ENCODE measurements at regions not wholly inside any gene's neighbourhood (a gene's known extent, or its start where the extent isn't known, plus 50 kb on each side); places are given as distances from the start of the nearest gene placed in this dataset. TPM values are rescaled to one million over a fixed set of nuclear protein-coding genes. Genes with fewer than 3 reads are reported as not detected.

DNA sequence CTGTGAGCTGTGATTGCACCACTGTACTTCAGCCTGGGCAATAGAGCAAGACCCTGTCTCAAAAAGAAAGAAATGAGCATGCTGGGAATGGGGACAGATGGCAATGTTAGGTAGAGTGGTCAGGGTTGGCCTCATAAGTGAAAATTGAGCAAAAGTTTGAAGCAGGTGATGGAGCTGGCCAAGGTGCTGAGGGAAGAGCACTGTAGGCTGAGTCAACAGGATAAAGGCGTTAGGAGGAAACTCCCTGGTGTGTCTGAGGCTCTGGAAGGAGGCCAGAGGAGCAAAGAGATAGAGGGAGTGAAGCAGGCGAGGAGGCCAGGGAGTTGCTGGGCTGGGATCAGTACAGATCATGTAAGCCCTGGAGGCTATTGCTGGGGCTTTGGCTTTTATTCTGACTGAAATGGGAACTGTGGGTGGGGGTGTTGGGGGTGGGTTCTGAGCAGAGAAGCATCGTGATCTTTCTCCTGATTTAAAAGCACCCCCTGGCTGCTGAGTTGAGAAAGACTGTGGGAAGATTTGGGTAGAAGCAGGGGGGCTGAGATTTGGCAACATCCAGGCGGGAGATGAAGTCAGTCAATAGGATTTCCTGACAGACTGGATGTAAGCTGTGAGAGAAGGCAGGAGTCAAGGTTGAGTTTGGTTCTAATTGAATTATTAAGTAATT lies 52.5 kb upstream of the VKORC1L1 start:
- no peaks in the 10 kb centered on the region for H3K4me1 ChIP-seq (ENCODE audit: insufficient read depth, low read length)
- TF ChIP-seq, protein P1, sequence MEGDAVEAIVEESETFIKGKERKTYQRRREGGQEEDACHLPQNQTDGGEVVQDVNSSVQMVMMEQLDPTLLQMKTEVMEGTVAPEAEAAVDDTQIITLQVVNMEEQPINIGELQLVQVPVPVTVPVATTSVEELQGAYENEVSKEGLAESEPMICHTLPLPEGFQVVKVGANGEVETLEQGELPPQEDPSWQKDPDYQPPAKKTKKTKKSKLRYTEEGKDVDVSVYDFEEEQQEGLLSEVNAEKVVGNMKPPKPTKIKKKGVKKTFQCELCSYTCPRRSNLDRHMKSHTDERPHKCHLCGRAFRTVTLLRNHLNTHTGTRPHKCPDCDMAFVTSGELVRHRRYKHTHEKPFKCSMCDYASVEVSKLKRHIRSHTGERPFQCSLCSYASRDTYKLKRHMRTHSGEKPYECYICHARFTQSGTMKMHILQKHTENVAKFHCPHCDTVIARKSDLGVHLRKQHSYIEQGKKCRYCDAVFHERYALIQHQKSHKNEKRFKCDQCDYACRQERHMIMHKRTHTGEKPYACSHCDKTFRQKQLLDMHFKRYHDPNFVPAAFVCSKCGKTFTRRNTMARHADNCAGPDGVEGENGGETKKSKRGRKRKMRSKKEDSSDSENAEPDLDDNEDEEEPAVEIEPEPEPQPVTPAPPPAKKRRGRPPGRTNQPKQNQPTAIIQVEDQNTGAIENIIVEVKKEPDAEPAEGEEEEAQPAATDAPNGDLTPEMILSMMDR (IDR thresholded peaks at IDR 0.05; ENCODE audit: extremely low read depth, low read depth, low read length) = no peak
- no peak overlapping the region for H3K4me2 ChIP-seq (ENCODE audit: insufficient read depth, low read length)
- no peaks in the 10 kb centered on the region for H3K36me3 ChIP-seq (ENCODE audit: insufficient read depth, low read length)
- H2AFZ ChIP-seq (ENCODE audit: low read length) = no peak overlapping the region
- DNase-seq (ENCODE audit: insufficient read length, low spot score, missing footprints) = no peak
- H4K20me1 ChIP-seq (ENCODE audit: insufficient read depth, low read length) = no peaks in the 10 kb centered on the region
- no peaks in the 10 kb centered on the region for H3K27me3 ChIP-seq (ENCODE audit: insufficient read depth, low read length)
- H3K79me2 ChIP-seq (ENCODE audit: insufficient read depth, low read length) = no peaks in the 10 kb centered on the region
- no peak overlapping the region for H3K4me3 ChIP-seq (ENCODE audit: insufficient read depth, low read length)
- no peaks in the 10 kb centered on the region for H3K9me3 ChIP-seq (ENCODE audit: low read depth, low read length)
- no peak overlapping the region for H3K27ac ChIP-seq (ENCODE audit: low read depth, low read length)

Small RNA genes in the stretch of these regions (small RNA-seq; reads per million reads assigned to genes)
- gene AC114501.1 (not detected), gene RNU6-912P (not detected), gene SNORA15B-2 (not detected), gene SNORA22 (not detected)

Measured in osteoblast (primary cell).